ENCODE measurements at regions not wholly inside any gene's neighbourhood (a gene's known extent, or its start where the extent isn't known, plus 50 kb on each side); places are given as distances from the start of the nearest gene placed in this dataset.

GRCh38 chr12:102781117-102781516, 135.9 kb downstream of the PAH start:
- no peak for DNase-seq

DNA sequence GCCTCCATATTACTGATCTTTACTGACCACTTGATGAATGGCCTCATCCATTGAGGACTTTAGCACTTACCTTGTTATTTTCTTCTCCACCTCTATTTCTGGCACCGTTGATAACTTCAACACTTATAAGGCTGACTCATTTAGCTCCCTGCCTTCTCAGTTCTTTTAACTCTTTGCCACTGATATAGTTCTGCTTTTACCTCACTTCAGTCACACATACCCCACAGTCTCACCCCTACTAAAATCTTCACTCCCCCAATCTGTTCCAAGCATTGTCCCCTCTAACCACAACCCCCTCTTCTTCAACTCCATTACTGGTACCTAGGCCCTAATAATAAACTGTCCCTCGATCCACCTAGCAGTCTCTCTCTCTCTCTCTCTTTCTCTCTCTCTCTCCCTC, 141.0 kb downstream of the PAH start:
- DNase-seq, result no peak

- peak; percentile 24 to 29 for DNase-seq
Observed at GRCh38 chr12:102769323-102769916, 147.6 kb downstream of the PAH start.

DNA sequence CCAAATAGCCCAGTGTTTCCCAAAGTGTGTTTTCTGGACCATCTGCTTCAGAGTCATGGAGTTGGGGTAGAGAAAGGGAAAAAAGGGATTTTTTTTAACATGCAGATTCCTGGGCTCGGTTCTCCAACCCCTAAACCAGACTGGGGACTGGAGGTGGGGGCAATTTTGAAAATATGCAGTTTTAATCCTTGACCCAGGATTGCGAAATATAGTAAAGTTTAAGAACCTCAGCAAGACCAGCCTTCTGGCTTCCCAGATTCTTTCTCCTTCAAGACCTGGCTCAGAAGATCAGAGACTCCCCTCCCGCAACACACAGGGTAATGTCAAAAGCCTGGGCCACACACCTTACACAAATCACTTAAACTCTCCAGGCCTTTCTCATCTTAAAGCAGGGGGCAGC, 150.1 kb downstream of the PAH start:
- DNase-seq, result no peak

DNA sequence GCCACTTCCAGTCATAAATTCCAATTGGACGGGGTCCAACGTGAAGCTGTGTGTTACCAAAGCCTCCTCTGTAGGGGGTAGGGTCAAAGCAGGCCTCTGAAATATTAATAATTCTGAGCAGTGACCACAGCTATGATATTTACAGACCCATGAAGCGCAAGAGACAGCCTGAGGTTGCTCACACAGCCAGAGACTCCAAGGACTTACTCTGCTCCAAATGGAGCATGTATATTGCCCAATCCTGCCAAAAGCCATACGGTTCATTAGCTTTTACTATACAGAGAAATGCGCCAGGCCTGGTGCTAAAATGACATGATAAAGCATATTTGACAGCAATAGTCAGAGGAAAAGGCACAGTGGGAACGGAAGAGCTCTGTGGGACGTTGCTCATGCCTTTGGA, 151.3 kb downstream of the PAH start:
- DNase-seq, result no peak

DNA sequence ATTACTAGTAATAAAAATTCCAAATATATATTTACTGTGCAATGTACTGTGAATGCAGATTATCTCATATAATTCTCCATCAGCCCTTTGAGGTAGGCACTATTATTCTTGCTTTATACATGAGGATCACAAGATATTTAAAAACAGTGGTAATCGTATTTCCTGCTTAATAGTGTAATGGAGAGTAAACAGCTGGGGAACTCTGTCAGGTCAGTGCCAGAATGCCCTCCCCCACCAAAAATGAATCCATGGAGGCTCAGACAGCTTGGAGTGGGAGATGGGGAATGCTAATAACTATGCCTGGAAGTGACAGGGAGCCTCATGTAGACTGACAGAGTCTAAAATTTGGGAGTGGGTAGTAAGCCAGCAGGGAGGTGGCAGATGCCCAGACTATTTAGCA, 153.6 kb downstream of the PAH start:
- no peak for DNase-seq

DNA sequence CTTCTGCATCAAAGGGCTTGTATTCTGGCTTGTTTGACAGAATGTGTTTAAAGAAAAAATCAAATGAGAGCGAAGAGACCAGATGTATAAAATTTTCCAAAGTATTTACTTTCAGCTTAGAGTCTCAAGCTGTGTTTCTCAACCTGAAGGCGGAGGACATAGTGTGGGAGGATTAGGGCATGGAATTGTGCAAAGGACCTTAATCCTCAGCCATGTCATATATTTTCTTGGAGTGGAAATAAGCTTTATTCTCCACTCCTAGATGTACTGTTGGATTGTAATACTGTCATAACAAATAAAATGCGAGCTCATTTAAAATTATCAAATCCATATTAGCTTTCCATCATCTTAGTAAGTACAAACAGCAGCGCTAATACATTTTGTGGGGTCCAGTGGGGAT, 154.0 kb downstream of the PAH start:
- DNase-seq, result no peak

- no peak for DNase-seq
Observed at GRCh38 chr12:102760322-102760721, 156.7 kb downstream of the PAH start.

DNA sequence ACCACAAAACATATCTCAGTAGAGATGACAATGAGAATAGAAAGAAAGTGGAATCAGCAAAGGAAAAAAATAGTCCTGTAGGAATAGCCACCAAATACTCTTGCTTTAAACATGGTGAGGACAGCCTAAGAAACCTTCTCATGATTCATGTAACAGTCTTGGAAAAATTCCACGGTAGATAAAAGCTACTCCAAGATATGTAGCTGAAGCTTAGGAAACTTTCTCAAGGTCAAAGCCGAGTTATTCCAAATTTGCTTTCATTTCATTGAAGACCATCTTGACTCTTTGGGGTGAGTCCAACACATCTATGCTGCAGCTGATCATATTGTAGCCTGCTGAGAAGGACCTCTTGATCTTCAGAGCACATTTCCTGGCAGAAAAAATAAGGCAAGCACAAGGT, 157.6 kb downstream of the PAH start:
- no peak for DNase-seq

- no peak for DNase-seq
Observed at GRCh38 chr12:102757882-102758226, 159.2 kb downstream of the PAH start.

- no peak for DNase-seq
Observed at GRCh38 chr12:102757154-102757881, 159.7 kb downstream of the PAH start.

DNA sequence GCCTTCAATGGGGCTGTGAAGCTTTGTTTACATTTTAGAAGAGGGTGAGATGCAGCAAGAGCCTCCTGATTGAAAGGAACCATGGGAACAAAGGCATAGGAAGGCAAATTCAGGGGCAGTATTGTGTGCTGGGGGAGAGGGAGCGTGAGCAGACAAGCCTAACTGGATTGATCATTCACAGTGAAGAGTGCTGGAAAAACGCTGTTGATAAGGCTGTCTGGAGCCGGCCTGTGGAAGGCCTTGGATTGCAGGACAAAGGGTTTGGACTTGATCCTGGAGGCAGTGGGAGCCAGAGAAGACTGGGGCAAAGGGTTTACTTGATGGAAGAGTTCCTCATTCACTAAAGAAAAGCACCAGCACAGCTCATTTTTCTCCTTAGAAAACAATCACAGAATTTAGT, 160.5 kb downstream of the PAH start:
- no peak for DNase-seq

DNA sequence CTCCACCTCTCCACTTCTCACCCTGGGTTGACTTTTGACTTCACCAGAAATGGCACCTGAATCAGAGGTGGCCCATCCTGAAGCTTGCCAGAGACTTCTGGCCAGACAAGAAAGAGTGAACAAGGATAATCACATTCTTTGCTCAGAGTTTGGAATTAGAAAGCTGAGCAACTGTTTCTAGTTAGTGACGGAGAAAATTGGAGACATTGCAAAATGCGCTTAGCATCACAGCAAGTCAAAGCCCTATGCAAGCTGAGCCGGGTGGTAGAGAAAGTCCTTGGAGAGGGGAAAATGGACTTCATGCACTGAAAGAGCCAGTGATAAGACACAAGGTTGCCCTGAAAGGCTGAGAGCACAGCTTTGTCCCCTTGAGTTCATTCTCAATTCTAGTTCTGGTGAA, 161.8 kb downstream of the PAH start:
- no peak for DNase-seq

DNA sequence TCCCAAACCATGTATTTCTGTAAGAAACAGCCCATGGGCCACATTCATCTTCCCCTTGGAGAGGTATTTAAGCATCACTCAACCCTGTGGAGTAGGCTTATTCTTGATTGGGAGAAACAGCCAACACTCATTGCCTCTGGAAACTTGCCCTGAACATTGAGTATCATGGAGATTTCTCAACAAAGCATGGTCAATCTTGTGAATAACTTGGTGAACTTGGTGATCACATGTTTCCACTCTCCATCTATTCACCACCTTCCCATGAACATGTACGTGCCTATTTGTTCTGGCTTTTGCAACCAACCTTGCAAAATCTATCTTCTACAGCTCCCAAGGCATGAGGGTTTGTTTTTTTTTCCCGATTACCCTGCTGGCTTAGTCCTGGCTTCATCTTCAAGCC, 163.2 kb downstream of the PAH start:
- no peak for DNase-seq

- no peak for DNase-seq
Observed at GRCh38 chr12:102748704-102749103, 168.3 kb downstream of the PAH start.

DNA sequence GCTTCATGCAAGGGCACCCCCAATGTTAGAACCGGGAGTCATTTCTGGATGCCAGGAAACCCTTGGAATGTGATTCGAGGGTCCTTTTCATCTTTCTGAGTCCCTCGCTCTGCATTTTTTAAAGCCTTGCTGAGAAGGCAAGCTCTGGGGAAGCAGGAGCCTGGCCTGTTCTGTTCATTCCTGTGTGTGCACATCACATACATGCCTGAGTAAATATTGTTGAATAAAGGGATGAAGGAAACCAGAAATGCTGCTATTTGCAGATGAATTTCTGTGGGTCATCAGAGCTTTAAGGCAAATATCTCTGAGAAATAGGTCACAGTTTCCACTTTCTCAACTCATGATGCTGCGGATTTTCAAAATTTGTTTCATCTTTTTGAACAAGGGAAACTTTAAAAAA, 170.1 kb downstream of the PAH start:
- no peak for DNase-seq

GRCh38 chr12:102745971-102746600, 171.0 kb downstream of the PAH start:
- DNase-seq, result no peak

DNA sequence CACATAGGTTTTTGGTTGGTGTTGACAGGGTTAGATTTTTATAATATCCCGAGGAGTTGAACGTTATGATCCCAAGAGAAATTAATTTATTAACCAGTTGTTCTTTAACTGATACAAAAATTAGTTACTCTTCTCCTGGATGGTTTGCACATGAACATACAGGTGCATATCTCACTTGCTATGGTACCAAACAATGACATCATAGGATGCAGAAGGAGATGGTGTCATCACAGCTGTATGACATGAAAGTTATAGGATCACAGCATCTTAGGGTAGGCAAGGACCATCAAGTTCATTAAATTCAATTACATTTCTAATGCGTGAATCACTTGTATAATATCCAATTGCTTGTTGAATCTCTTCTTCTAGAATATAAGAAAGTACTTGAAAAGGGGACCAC, 175.8 kb downstream of the PAH start:
- no peak for DNase-seq

DNA sequence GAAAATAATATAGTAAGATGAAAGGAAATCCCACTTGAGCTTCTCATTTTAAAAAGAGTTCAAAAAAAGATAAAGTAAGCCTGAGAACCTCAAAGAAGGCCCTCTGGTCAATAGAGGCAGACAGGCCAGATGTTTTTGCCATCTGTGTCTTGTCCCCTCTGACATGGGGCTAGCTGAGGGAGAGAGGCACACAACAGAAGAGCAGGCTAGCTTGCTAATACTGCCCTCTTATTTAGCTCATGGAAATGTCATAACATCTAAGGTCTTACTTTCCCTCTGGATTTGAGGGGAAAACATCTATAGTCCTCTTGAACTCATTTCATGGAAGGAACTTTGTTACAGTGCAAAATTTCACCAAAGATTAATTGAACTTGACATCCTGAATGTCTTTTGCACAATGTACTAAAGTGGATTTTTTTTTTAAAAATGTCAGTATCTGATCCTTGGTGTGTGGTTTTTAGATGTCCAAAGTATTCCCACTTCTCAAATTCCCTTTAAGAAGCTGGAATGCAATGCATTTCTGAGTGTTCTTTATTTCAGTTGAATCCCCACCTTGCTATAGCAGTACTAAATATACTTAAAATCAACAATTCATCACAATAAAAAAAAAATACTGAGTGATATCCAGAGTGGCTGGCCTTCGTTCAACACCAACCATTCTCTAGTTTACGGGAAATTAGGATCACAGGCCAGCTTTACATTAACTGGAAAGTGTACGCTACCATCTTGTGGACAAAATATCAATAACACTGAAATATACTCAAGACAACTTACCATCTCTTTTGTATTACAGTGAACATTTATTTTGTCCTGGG, 176.7 kb downstream of the PAH start:
- DNase-seq, result no peak

DNA sequence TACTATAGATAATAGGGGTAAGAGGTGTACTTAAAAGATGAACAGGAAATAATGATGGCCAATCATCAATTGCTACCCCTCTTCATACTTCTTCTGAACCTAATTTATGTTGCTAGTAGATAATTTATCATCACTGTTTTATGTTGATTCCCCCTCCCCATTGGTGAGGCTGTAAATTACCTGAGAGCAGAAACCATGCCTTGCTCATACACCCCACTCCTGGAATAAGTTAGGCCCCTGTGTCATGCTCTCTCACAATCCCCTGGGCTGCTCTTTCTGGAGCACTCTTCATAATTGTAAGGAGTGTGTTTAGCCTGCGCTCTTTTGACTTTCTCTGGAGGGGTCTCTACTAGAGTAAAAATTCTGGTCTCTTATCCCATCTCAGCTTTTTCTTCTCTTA, 180.7 kb downstream of the PAH start:
- no peak for DNase-seq

GRCh38 chr12:102735104-102735503, 181.9 kb downstream of the PAH start:
- no peak for DNase-seq

- no peak for DNase-seq
Observed at GRCh38 chr12:102730996-102731395, 186.0 kb downstream of the PAH start.

DNA sequence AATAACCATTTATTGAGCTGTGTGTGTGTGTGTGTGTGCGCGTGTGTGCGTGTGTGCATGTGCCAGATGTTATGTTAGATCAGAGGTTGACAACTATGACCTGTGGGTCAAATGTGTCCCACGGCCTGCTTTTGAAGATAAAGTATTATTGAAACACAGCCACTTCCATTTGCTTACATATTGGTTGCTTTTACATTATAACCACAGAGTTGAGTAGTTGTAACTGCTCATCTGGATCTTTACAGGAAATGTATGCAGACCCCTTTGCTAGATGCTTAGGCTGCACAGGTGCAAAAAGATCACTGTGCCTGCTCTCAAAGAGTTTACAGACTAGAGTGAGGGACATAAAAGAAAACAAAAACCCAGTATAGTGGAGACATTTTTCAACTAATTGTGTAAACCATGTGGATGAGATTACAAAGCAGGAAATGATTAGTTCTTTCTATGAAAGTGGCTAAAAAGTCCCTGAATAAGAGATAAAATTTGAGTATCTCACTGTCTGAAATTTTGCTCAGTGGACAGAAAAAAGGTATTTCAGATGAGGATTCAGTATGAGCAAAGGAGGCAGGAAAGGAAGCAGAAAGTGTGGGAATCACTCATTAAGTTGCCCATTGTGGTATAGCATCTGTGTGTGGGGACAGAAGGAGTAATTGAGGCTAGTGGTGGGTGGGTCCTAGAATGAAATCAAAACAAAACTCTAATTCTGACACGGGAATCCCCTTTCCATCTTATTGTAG, 188.4 kb downstream of the PAH start:
- DNase-seq, result no peak
